Activated CD8-positive, alpha-beta memory T cell treated with anti-CD3 and anti-CD28 coated beads, Interleukin-2, amount 10 ng/mL, durations not matched to agents 7 days and 5 days (primary cell): ENCODE measurements at regions not wholly inside any gene's neighbourhood (a gene's known extent, or its start where the extent isn't known, plus 50 kb on each side); places are given as distances from the start of the nearest gene placed in this dataset.

Experiments used
- ATAC-seq: fragments of 150-1000 bp; cut with Tn5 transposase; one replicate; pipeline ENCODE4 v1.10.0; 2021; ENCODE audit warnings: moderate library complexity
- CTCF ChIA-PET: fragments of 350-600 bp; sonication (Branson Sonifier 250); formaldehyde crosslinking; loops from one replicate; lab custom pipeline; 2021; ENCODE audit warnings: antibody characterized with exemption; lab: Charles Lee
- DNase-seq: peaks from one replicate; pipeline ENCODE4 v3.0.0-alpha.2; 2020
- H3K27ac Mint-ChIP-seq: one replicate; pipeline ENCODE4 v1.8.0; 2021; ENCODE audit warnings: mild to moderate bottlenecking, mixed read lengths
- H3K27me3 Mint-ChIP-seq: one replicate; pipeline ENCODE4 v1.8.0; 2021; ENCODE audit warnings: mixed read lengths
- H3K36me3 Mint-ChIP-seq: one replicate; pipeline ENCODE4 v1.8.0; 2021; ENCODE audit warnings: mild to moderate bottlenecking, mixed read lengths
- H3K4me1 Mint-ChIP-seq: one replicate; pipeline ENCODE4 v1.8.0; 2021; ENCODE audit warnings: mixed read lengths
- H3K4me3 Mint-ChIP-seq: one replicate; pipeline ENCODE4 v1.8.0; 2021; ENCODE audit warnings: mild to moderate bottlenecking, moderate library complexity, mixed read lengths
- H3K9me3 Mint-ChIP-seq: one replicate; pipeline ENCODE4 v1.8.0; 2022; ENCODE audit warnings: low read depth, mixed read lengths

DNA sequence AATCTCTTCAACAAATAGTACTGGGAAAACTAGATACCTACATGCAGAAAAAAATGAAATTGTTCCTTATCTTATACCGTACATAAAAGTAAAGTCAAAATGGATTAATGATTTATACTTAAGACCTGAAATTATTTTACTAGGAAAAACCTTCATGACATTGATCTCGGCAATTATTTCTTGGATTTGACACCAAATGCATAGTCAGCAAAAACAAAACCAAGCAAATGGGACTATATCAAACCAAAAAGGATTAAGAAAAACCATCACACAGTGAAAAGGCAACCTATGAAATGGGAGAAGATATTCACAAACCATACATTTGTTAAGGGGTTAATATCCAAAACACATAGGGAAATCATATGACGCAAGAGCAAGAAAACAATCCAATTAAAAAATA lies 433.6 kb downstream of the LRATD1 start:
- ATAC-seq = no peak
- peaks cover 2% of the 10 kb centered on the region for H3K9me3 Mint-ChIP-seq
- H3K36me3 Mint-ChIP-seq = no peaks in the 10 kb centered on the region
- peaks cover 14% of the 10 kb centered on the region for H3K27me3 Mint-ChIP-seq
- CTCF ChIA-PET = no interaction called here
- DNase-seq = no peak
- no peak overlapping the region for H3K27ac Mint-ChIP-seq
- no peak overlapping the region for H3K4me3 Mint-ChIP-seq
- H3K4me1 Mint-ChIP-seq = no peaks in the 10 kb centered on the region

DNA sequence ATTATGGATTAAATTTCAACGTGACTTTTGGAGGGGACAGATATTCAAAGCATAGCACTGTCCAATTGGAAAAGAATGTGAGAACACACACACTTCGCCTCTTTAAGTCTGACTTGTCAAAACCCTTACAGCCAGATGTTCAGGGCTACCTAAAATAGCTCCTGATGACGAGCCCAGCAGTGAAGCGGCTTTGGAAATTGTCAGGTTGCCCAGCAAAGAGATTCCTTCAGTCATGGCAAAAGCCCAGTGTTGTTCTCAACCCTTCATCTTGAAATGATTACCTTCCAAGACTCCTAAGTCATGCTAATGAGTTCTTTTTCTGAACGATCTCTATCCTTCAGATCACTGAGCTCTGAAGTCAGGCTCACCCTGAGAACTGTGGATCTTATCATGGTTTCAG lies 436.6 kb downstream of the LRATD1 start:
- H3K4me3 Mint-ChIP-seq = no peak overlapping the region
- DNase-seq = no peak
- no peaks in the 10 kb centered on the region for H3K4me1 Mint-ChIP-seq
- no peaks in the 10 kb centered on the region for H3K9me3 Mint-ChIP-seq
- H3K27me3 Mint-ChIP-seq = peaks cover 16% of the 10 kb centered on the region
- H3K27ac Mint-ChIP-seq = no peak overlapping the region
- no peak for ATAC-seq
- no peaks in the 10 kb centered on the region for H3K36me3 Mint-ChIP-seq
- CTCF ChIA-PET = interaction anchor here (1.3 kb wide), 1 partner anchor 18 kb away, joined by 3 read pairs; no protein-coding TSS in a partner anchor

DNA sequence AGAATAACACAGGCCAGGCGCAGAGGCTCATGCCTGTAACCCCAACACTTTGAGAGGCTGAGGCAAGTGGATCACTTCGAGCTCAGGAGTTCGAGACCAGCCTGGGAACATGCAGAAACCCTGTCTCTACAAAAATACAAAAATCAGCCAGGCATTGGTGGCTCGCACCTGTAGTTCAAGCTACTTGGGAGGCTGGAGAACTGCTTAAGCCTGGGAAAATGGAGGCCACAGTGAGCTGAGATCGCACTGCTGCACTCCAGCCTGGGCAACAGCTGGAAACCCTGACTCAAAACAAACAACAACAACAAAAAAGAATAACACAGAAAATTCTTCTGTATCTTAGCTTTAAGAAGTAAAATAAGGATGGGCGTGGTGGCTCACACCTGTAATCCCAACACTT lies 440.3 kb downstream of the LRATD1 start:
- CTCF ChIA-PET = no interaction called here
- Mint-ChIP-seq H3K27me3 (peaks cover 17% of the 10 kb centered on the region), H3K4me3 (no peak overlapping the region)

DNA sequence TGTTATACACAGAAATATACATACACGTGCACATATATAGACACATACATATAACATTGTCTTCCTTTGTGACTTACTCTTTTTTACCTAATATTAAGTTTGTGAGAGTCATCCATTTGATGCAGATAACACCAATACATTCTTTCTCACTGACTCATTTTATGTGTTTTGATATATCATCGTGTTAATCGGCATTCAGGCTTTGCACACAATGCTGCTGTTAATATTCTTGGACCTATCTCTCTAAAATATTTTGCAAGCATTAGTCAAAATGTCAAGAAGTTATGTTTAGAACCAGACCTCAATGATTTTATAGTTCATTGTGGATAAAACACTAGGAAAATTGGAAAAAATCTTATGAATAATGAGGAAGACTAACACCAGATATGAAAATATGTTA lies 441.1 kb downstream of the LRATD1 start:
- H3K27ac Mint-ChIP-seq = no peak overlapping the region
- DNase-seq (no peak), ATAC-seq (no peak)
- no peaks in the 10 kb centered on the region for H3K4me1 Mint-ChIP-seq
- CTCF ChIA-PET = no interaction called here
- H3K36me3 Mint-ChIP-seq = no peaks in the 10 kb centered on the region
- H3K9me3 Mint-ChIP-seq = no peaks in the 10 kb centered on the region
- H3K27me3 Mint-ChIP-seq = peaks cover 21% of the 10 kb centered on the region
- H3K4me3 Mint-ChIP-seq = no peak overlapping the region

More for the DNA sequence above, 440.3 kb downstream of the LRATD1 start:
- Mint-ChIP-seq H3K27ac (no peak overlapping the region), H3K9me3 (no peaks in the 10 kb centered on the region), H3K4me1 (no peaks in the 10 kb centered on the region), H3K36me3 (no peaks in the 10 kb centered on the region)
- DNase-seq (no peak), ATAC-seq (no peak)

DNA sequence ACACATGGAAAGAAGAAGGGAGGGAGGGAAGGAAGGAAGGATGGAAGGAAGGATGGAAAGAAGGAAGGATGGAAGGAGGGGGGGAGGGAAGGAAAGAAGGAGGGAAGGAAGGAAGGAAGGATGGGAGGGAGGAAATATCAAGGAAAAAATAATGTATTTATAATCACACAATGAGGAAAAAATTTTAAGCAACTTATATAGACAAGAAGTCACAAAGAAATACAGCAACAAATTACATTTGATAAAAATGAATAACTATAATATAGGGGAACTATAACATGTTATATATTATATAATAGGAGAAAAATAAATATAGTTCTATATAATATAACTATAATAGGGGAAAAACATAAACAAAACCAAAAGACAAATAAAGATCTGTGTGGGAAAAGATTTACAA lies 441.8 kb downstream of the LRATD1 start:
- Mint-ChIP-seq H3K9me3 (no peaks in the 10 kb centered on the region), H3K27me3 (peaks cover 21% of the 10 kb centered on the region), H3K36me3 (no peaks in the 10 kb centered on the region), H3K4me1 (no peaks in the 10 kb centered on the region), H3K4me3 (no peak overlapping the region), H3K27ac (no peak overlapping the region)
- ATAC-seq (no peak), DNase-seq (no peak)
- CTCF ChIA-PET = no interaction called here

DNA sequence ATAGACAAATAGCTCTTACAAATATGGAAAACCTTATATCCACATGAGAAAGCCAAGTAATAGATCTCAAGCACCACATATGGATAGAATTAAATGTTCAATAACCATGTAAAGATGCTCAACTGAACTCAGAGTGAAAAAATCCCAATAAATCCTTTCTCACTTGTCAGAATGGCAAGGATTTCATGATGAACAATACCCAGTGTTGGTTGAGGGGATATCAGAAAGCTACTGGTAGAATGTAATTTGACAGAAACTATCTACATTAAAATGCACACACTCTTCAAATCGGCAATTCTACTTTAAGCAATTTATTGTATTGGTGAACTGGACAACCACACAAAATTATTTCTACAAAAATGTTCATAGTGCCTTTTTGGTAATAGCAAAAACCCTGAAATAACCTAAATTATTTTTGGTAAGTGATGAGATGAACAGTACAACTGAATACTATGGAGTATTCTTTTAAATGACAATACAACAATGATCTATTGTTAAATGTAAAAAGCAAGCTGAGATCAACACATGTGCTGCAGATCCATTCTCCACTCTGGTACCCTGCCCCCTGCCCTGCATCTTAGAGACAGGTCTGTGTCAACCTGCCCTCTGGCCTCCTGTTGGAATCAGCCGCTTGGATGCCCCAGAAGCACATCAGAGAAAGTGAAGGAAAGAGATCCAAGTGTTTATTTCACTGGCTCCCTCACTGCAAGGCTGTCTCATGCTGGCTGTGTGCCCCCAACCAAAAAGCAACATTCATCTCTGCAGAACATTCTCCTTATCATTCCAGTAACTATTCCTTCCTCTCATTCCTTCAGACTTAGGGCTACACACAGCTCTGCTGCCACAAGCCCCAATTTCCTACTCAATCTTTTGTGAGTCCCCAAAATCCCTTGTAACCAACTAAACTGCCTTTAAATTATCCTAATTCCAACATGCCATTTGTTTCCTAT lies 442.5 kb downstream of the LRATD1 start:
- ATAC-seq (no peak), DNase-seq (no peak)
- H3K27ac Mint-ChIP-seq = no peak overlapping the region
- CTCF ChIA-PET = no interaction called here
- H3K9me3 Mint-ChIP-seq = no peaks in the 10 kb centered on the region
- H3K4me1 Mint-ChIP-seq = no peaks in the 10 kb centered on the region
- no peak overlapping the region for H3K4me3 Mint-ChIP-seq
- H3K27me3 Mint-ChIP-seq = peaks cover 21% of the 10 kb centered on the region
- H3K36me3 Mint-ChIP-seq = no peaks in the 10 kb centered on the region

DNA sequence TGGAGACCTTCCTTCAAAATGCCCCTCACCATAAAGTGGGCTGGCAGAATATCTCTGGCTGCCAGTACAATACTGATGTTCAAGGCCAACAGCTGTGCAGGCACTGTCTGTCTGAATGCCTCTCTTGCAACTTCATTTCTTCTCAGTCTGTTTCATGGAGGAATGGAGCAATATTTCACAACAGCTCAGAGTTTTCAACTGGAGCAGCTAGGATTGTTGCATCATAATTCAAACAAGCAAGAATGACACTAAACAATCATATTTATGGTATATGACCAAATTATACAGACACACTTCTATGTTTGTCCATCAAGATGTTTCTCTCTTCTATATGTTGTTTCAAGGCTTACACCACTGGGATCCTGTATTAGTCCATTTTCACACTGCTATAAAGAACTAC lies 444.2 kb downstream of the LRATD1 start:
- Mint-ChIP-seq H3K27me3 (peaks cover 25% of the 10 kb centered on the region), H3K9me3 (no peaks in the 10 kb centered on the region), H3K4me1 (no peaks in the 10 kb centered on the region), H3K36me3 (no peaks in the 10 kb centered on the region), H3K27ac (no peak overlapping the region), H3K4me3 (no peak overlapping the region)
- ATAC-seq (no peak), DNase-seq (no peak)
- CTCF ChIA-PET = no interaction called here

DNA sequence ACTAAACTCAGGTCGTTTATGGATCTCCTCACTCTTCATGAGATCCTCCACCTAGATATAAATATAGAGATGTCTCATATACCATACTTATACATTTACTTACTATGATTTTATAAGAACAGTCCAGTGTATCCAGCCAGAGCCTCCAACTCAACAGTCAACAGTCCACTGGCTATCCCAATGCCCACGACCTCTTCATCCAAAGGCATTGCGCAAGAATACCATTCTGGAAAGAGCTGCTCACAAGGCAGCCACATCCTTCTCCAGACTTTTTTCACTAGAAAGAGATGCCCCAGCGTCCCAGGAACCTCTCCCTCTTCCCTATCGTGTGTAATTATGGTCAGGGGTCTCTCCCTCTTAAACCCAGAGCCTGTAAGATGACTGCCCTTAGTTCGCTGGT lies 448.8 kb downstream of the LRATD1 start:
- Mint-ChIP-seq H3K4me3 (no peak overlapping the region), H3K27me3 (peaks cover 14% of the 10 kb centered on the region), H3K36me3 (no peaks in the 10 kb centered on the region), H3K9me3 (no peaks in the 10 kb centered on the region), H3K27ac (no peak overlapping the region), H3K4me1 (no peaks in the 10 kb centered on the region)
- CTCF ChIA-PET = no interaction called here
- no peak for ATAC-seq
- DNase-seq = no peak

DNA sequence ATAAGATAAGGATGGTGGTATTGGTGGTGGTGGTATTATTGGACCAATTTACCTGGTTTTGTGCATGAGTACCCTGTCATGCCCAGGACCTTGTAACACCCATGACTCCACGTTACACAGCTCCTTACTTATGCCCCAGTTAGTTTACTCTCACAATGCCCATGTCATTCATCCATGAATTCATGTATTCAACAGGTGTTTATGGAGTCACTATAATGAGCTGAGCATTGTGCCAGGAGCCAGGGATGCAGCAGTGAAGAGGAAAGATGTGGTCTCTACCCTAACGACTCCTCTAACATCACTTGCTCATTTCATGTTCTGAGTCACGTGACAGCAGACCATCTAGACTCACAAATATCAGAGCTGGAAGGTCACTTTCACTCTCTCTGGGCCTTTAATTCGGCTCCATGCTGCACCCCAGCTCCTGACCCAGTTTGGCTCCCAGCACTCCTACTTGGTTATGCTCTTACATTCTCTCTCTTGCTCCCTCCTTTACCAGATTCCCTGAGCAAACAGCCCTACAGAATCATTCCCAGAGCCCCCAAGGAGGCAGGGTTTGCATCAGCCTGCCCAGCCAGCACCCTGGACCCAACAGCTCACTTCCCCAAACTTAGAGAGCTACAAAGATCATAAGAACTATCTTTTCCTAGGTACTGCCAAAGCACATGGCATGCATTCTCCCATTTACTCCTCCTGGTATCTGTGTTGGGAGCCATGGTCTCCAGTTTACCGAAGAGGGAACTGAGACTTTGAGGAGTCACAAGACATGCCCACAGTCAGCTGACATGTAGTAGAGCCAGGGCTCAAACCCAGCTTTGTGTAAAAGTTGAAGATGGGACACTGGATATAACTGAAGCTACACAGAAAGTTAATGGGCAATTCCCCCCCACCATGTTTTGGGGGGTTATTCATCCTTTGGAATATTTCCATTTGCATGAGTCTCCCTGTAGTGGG lies 449.9 kb downstream of the LRATD1 start:
- no peaks in the 10 kb centered on the region for H3K4me1 Mint-ChIP-seq
- H3K27ac Mint-ChIP-seq = no peak overlapping the region
- H3K4me3 Mint-ChIP-seq = no peak overlapping the region
- peaks cover 13% of the 10 kb centered on the region for H3K27me3 Mint-ChIP-seq
- DNase-seq (no peak), ATAC-seq (no peak)
- no peaks in the 10 kb centered on the region for H3K9me3 Mint-ChIP-seq
- H3K36me3 Mint-ChIP-seq = no peaks in the 10 kb centered on the region
- CTCF ChIA-PET = no interaction called here

DNA sequence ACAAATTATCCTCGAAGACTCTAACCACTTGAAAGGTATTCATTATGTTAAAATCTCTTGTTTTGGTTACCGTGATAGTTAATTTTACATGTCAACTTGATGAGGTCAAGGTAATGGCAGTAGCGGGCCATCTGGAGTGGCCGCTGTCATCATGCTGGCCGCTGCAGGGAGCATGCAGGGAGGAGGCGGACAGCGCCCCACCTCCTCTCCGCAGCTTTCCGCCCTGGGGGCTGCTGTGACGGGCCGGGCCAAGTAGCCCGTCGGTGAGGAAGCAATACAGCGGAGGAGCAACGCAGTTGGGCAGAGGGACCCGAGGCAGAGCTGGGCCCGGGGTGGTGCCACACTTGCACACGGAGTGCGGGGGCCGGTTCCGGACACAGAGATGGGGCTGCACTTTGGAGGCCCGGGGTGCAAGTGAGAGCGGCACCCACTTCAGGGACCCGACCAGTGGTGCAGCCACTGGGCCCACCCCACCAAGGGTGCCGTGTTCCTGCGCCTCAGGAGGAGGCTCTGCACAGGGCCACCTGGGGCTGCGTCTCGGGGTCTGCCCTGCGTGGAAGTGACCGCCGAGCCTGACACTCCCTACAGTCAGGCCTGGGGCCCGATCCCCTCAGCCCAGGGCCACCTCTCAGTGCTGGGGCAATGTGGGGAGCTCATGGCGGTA lies 452.4 kb downstream of the LRATD1 start:
- ATAC-seq (no peak), DNase-seq (no peak)
- no peaks in the 10 kb centered on the region for H3K36me3 Mint-ChIP-seq
- H3K4me1 Mint-ChIP-seq = no peaks in the 10 kb centered on the region
- H3K4me3 Mint-ChIP-seq = no peak overlapping the region
- peaks cover 9% of the 10 kb centered on the region for H3K27me3 Mint-ChIP-seq
- CTCF ChIA-PET = no interaction called here
- no peak overlapping the region for H3K27ac Mint-ChIP-seq
- H3K9me3 Mint-ChIP-seq = no peaks in the 10 kb centered on the region

DNA sequence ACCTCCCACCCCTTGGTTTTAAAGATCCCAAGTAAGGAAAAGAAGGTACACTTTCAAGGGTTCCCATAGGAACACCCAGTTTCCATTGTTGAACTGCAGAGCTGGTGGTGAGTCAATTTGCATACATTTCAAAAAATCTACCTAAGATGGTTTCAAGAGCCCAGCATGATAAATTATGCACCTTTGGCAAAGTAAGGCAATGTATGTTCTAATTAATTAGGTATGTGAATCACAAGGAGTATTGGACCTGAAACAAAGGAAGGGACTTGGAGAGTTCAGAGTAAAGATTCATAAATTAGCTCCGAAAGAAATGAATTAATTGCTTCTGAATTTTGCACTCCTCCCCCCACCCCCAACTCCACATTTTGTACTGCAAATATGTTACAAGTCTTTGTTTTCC lies 459.7 kb downstream of the LRATD1 start:
- no peak overlapping the region for H3K27ac Mint-ChIP-seq
- no peak overlapping the region for H3K4me3 Mint-ChIP-seq

DNA sequence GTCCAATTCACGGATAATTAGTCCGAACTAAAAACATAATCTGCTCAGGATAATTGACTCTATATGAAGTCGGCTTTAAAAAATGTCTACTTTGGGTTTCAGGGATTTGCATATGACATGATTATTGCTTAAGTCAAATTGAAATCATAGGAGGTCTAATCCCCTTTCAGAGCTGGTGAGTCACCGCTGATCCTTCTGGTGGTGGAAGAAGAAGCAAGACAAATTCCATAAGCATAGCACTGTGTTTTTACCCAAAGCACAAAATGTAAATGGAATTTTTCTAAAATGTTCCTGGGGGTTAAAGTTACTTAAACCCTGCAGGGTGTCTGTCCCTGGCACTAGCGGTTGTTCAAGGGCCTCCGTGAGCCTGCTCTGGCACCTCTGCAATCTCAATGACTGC lies 460.2 kb downstream of the LRATD1 start:
- no peak overlapping the region for H3K4me3 Mint-ChIP-seq
- H3K4me1 Mint-ChIP-seq = peaks cover 9% of the 10 kb centered on the region
- no peak for ATAC-seq
- H3K9me3 Mint-ChIP-seq = no peaks in the 10 kb centered on the region
- no peaks in the 10 kb centered on the region for H3K27me3 Mint-ChIP-seq
- DNase-seq = no peak
- no peaks in the 10 kb centered on the region for H3K36me3 Mint-ChIP-seq
- CTCF ChIA-PET = no interaction called here
- H3K27ac Mint-ChIP-seq = no peak overlapping the region

More for the DNA sequence above, 459.7 kb downstream of the LRATD1 start:
- CTCF ChIA-PET = no interaction called here
- no peaks in the 10 kb centered on the region for H3K9me3 Mint-ChIP-seq
- peaks cover 9% of the 10 kb centered on the region for H3K4me1 Mint-ChIP-seq
- no peaks in the 10 kb centered on the region for H3K36me3 Mint-ChIP-seq
- no peaks in the 10 kb centered on the region for H3K27me3 Mint-ChIP-seq
- DNase-seq (no peak), ATAC-seq (no peak)

DNA sequence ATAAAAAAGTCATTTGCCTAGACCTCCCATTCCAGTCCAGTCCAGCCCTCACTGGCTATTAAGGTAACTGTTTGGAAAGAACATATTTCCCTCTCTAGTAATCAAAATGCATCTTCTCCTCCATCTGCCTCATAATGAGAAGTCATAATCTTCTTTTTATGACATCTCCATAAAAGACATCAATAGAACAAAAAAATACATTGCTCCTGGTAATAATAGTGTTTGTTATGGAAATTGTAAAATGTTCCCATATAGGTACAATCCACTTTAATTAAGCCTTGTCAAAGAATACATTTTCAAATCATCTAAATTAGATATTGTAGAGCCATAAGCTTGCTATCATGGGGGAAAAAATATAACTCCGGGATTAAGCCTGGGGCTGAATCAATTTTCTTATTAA lies 461.6 kb downstream of the LRATD1 start:
- DNase-seq (no peak), ATAC-seq (no peak)
- CTCF ChIA-PET = no interaction called here
- Mint-ChIP-seq H3K27ac (no peak overlapping the region), H3K4me3 (no peak overlapping the region), H3K36me3 (no peaks in the 10 kb centered on the region), H3K27me3 (no peaks in the 10 kb centered on the region), H3K4me1 (peaks cover 9% of the 10 kb centered on the region), H3K9me3 (no peaks in the 10 kb centered on the region)
